ENCODE measurements at regions not wholly inside any gene's neighbourhood (a gene's known extent, or its start where the extent isn't known, plus 50 kb on each side); places are given as distances from the start of the nearest gene placed in this dataset.

GRCh38 chr5:99900302-99900852 lies 634.8 kb upstream of the FAM174A start:
- peak; percentile 42 for DNase-seq
- Histone ChIP-seq H3K27me3 (no peaks in the 10 kb centered on the region; the same call in 1 of the 2 replicates), H3K4me1 (peaks cover 5% of the 10 kb centered on the region; the same call in 1 of the 2 replicates), H3K4me3 (ENCODE audit: low read depth, low read length) (no peak overlapping the region), H3K9me3 (no peaks in the 10 kb centered on the region), H3K36me3 (no peaks in the 10 kb centered on the region)
- TF ChIP-seq, protein P1, sequence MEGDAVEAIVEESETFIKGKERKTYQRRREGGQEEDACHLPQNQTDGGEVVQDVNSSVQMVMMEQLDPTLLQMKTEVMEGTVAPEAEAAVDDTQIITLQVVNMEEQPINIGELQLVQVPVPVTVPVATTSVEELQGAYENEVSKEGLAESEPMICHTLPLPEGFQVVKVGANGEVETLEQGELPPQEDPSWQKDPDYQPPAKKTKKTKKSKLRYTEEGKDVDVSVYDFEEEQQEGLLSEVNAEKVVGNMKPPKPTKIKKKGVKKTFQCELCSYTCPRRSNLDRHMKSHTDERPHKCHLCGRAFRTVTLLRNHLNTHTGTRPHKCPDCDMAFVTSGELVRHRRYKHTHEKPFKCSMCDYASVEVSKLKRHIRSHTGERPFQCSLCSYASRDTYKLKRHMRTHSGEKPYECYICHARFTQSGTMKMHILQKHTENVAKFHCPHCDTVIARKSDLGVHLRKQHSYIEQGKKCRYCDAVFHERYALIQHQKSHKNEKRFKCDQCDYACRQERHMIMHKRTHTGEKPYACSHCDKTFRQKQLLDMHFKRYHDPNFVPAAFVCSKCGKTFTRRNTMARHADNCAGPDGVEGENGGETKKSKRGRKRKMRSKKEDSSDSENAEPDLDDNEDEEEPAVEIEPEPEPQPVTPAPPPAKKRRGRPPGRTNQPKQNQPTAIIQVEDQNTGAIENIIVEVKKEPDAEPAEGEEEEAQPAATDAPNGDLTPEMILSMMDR (IDR thresholded peaks at IDR 0.05; ENCODE audit: low read depth, low read length), result no peak

DNA sequence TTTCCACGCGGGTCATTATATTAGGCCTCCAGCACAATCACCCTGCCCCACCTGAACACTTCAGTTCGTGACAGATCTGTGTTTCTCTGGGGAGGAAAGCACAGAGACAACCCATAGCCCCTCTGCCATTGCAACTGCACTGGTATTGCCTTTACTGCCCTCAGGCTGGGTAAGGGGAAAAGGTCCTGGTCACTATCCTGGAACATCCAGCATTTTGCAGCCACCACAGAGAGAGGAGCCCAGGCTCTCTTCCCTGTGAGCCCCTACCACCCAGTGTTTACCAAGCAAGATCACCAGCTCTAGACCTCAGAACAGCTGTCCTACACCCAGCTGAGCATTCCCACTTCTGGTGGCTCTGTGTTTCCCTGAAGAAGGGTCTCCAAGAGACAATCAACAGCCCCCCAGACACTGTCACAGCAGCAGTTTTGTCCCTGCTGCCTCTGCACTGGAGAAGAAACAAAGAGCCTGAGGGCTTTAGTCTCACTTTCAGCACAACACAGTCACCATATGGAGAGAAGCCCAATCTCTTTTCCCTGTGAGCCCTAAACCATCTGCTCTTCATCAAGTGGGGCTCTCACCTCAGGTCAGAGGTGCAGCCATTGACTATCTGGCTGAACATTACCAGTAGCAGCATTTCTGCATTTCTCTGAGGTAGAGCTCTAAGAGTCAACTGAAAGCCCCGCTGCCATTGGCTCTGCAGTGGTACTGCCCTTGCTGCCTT lies 655.2 kb upstream of the FAM174A start:
- TF ChIP-seq, protein P1 (IDR thresholded peaks at IDR 0.05; ENCODE audit: low read depth, low read length), result no peak
- Histone ChIP-seq H3K36me3 (no peaks in the 10 kb centered on the region), H3K9me3 (no peaks in the 10 kb centered on the region), H3K4me1 (no peaks in the 10 kb centered on the region), H3K4me3 (ENCODE audit: low read depth, low read length) (no peak overlapping the region), H3K27me3 (no peaks in the 10 kb centered on the region)
- DNase-seq, result peak; percentile 10

DNA sequence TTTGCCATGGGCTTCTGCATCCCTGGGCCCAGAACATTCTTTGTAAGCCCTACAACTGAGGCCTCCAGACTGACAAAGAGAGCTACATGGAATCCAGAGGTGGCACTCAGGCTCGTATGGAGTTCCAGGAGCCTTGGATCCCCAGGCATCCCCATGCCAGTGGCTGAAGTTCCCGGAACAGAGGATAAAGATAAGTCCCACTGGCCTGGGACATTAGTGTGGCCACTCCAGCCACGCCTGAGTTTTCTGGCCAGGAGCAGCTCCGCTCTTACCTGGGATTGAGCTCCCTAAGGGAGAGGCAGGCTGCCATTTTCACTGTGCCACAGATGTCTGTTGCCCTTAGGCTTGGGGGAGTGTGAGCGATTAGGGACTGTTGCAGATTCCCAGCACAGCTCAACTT lies 656.3 kb upstream of the FAM174A start:
- Histone ChIP-seq H3K27me3 (no peaks in the 10 kb centered on the region), H3K4me3 (ENCODE audit: low read depth, low read length) (no peak overlapping the region), H3K9me3 (no peaks in the 10 kb centered on the region), H3K36me3 (no peaks in the 10 kb centered on the region), H3K4me1 (no peaks in the 10 kb centered on the region)
- DNase-seq, result no peak
- TF ChIP-seq, protein P1 (IDR thresholded peaks at IDR 0.05; ENCODE audit: low read depth, low read length), result no peak

GRCh38 chr5:99866740-99867139 lies 668.4 kb upstream of the FAM174A start:
- H3K36me3 ChIP-seq, result no peaks in the 10 kb centered on the region
- no peak for DNase-seq
- no peaks in the 10 kb centered on the region for H3K4me1 ChIP-seq
- TF ChIP-seq, protein P1 (IDR thresholded peaks at IDR 0.05; ENCODE audit: low read depth, low read length), result no peak
- H3K27me3 ChIP-seq, result no peaks in the 10 kb centered on the region
- no peaks in the 10 kb centered on the region for H3K9me3 ChIP-seq
- H3K4me3 ChIP-seq (ENCODE audit: low read depth, low read length), result no peak overlapping the region

- no peaks in the 10 kb centered on the region for H3K9me3 ChIP-seq
- H3K27me3 ChIP-seq, result no peaks in the 10 kb centered on the region
- no peak for DNase-seq
- H3K4me3 ChIP-seq (ENCODE audit: low read depth, low read length), result no peak overlapping the region
- H3K4me1 ChIP-seq, result no peaks in the 10 kb centered on the region
- TF ChIP-seq, protein P1 (IDR thresholded peaks at IDR 0.05; ENCODE audit: low read depth, low read length), result no peak
- H3K36me3 ChIP-seq, result no peaks in the 10 kb centered on the region
These were observed 670.0 kb upstream of the FAM174A start for GRCh38 chr5:99865159-99865558.

GRCh38 chr5:99835791-99836190 lies 699.4 kb upstream of the FAM174A start:
- DNase-seq, result no peak
- no peak overlapping the region for H3K4me3 ChIP-seq (ENCODE audit: low read depth, low read length)
- TF ChIP-seq, protein P1 (IDR thresholded peaks at IDR 0.05; ENCODE audit: low read depth, low read length), result no peak

More at GRCh38 chr5:99835791-99836190, 699.4 kb upstream of the FAM174A start:
- H3K4me1 ChIP-seq, result no peaks in the 10 kb centered on the region
- H3K9me3 ChIP-seq, result no peaks in the 10 kb centered on the region
- no peaks in the 10 kb centered on the region for H3K27me3 ChIP-seq
- no peaks in the 10 kb centered on the region for H3K36me3 ChIP-seq
